Stimulated activated CD4-positive, alpha-beta T cell treated with anti-CD3 and anti-CD28 coated beads, TNF-alpha, amount 100 ng/mL, for 24 hours (primary cell): ENCODE measurements at regions not wholly inside any gene's neighbourhood (a gene's known extent, or its start where the extent isn't known, plus 50 kb on each side); places are given as distances from the start of the nearest gene placed in this dataset.
"Not testable (repeated sequence)": the region's sequence is repeated elsewhere in the genome, so short reads cannot be mapped to it uniquely, and the experiment has no call there.

Experiments
- DNase-seq, 3 experiments: peaks; one replicate each; pipeline ENCODE4 v3.0.0-alpha.2; 2020; ENCODE audit warnings: low read depth in 3 of 3

DNA sequence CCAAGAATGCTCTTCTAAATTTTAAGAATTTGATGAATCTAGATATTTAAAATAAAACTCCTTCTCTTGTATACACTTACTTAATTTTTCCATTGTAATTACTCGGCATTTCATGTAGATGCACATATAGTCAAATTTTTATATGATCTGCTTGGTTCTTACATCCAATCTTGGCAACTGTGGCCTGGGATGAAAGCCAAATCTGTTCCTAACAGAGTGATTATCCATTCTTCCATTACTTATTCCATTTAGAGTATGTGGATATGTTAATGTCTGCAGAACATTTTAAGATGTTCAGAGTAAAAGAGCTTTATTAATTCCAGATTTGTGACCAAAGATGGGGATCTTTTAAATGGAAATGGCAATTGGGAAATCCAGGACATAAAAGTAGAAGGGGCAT, 144.1 kb upstream of the PDE7B start:
- DNase-seq = no peak

DNA sequence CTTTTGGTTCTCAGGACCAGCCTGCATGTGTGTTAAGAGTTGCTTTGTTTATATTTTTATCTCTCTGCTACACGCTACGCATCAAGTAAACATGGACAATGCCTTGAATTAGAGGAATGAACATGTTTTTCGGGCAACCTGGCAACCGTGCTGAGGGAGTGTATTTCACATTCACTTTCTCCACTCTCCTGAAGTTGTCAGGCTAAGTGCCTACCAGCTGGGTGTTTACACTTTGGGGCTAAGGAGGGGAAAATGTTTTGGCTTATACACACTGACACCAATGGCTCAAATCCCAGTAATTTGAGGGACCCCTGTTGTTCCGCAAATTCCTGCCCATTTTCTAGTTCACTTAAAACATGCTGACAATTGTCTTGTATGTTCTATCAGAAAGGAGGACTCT, 141.5 kb upstream of the PDE7B start:
- DNase-seq = no peak

DNA sequence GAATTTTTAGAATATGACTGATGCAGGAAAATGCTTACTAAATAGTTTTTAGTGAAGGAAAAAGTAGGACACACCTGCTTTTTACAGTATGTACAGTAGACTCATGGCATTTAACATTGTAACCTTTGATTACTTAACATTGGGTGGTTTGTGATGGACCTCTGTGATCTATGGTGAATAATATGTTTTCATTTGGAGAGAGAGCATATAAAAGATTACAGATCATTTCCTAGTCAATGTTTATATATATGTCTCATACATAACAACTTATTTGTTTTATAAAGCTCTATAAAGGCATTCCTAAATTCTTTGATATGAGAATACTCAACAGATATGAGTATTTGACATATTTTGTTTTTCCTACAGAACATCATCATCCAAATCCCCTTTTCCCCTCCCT, 129.3 kb upstream of the PDE7B start:
- DNase-seq = no peak

DNA sequence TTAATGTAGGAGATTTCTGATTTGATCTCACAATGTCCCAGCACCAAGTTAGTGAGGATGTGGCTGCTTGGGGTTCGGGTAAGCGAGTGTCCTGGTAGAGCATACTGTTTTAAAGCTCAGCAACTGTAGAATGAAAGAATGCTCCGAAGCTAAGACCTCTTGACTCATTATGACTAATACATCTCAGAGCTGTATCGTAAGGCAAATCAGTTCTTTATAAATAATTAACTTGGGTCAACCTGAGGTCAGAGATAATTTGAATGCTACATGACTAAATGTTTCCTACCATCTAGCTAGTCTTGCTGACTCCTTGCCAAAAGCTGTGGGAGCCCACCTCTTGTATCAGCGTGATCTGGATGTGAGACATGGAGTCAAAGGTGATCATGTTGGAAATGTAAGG, 128.8 kb upstream of the PDE7B start:
- DNase-seq = peak in 1 of 3 experiments; percentile 12

DNA sequence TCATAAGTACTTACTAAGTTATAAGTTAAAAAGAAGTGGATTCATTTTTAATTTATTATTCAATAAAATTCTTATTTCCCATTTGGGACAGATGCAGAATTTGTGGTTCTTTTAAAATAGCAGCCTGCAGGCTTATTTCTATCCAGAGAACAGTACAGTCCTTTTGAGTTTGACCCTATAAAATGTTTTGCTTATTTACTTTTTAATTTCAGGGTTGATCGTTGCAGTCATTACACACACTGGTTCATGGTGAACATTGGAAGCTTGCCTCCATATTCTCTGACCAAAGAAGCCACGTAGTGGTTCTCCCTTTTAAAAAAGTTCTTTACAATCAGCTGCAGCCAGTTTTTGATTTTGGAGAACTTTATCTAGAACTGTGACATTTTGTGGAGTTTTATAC, 122.9 kb upstream of the PDE7B start:
- DNase-seq = no peak

DNA sequence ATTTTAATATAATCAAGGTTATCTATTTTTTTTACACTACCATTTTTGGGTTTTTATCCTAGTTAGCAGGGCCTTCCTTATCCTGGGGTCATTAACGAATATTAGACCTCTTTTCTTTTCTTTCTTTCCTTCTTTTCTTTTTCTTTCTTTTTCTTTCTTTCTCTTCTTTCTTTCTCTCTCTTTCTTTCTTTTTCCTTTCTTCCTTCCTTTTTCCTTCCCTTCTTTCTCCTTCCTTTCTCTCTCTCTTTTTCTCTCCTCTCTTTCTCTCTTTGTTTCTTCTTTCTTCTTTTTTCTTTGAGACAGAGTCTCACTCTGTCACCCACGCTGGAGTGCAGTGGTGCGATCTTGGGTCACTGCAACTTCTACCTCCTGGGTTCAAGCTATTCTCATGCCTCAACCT, 120.4 kb upstream of the PDE7B start:
- no peak for DNase-seq

DNA sequence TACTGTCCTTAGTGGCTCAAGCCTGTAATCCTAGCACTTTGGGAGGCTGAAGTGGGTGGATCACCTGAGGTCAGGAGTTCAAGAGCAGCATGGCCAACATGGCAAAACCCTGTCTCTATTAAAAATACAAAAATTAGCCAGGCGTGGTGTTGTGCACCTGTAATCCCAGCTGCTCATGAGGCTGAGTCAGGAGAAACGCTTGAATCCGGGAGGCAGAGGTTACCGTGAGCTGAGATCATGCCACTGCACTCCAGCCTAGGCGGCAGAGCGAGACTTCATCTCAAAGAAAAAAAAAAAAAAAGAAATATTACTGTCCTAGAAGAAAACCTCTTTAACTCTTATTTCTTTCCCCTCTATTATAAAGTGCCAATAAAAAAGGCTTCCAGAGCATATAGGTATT, 115.2 kb upstream of the PDE7B start:
- DNase-seq = not testable (repeated sequence)

DNA sequence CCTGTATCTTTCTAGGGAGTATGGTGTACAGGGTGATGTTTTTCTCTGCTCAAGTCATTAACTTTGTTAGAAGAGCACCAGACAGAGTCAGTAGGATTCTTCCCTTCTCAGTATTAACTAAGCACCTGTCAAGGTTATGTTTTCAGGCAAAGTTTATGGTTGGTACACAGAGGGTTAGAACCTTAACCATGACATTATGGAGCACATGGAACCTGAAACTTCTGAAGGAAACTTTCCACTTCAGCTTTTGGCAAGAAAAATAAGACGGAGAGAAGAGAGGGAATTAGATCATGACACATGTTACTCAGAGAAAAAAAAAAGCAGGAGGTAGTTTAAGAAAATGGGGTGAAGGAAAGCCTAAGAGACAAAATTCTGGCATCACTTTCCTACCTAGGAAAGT, 112.9 kb upstream of the PDE7B start:
- no peak for DNase-seq

DNA sequence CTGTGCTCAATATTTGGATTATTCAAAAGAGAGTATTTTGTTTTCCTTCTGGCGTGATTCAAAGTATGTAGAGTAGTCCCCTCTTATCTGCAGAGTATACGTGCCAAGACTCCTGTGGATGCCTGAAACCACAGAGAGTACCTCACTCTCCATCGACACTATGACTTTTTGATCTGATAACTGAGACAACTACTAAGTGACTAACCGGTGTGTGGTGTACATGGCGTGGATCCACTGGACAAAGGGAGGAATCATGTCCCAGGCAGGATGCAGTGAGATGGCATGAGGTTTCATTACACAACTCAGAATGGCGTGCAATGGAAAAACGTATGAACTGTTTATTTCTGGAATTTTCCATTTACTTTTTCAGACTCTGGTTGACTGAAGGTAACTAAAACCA, 112.2 kb upstream of the PDE7B start:
- DNase-seq = no peak

DNA sequence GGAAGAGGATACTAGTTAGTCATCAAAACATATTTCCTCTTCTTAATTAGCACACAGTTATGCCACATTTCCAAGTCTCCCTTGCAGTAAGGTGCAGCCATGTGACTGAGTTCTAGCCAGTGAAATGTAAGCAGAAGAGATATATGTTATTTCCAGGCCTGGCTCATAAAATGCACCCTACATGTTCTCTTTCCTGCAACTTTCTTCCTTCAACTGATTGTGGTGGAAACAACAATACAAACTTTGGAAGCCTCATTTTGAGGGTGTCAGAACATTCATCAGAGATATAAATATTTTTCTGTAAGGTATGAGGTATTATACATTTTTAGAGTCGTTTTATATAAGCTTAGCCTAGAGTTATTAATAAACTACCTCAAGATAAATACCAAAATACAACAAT, 110.9 kb upstream of the PDE7B start:
- no peak for DNase-seq

DNA sequence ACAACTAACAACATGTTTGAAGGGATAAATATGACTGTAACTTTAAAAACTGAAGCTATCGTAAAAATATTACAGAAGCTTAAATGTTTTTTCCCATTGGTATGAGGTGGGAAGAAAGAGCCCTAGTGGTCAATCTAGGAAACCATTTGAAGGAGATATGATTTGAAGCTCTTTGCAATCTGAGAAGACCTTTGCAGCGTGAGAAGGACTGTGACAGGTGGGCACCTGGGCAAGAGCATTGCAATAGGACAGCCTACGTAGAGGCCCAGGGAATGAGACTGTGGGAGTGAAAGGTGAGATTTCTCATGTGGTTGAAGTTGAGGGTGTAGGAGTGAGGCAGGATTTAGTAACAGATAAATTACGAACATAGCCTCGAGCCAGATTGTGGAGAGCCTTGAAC, 108.0 kb upstream of the PDE7B start:
- DNase-seq = no peak

DNA sequence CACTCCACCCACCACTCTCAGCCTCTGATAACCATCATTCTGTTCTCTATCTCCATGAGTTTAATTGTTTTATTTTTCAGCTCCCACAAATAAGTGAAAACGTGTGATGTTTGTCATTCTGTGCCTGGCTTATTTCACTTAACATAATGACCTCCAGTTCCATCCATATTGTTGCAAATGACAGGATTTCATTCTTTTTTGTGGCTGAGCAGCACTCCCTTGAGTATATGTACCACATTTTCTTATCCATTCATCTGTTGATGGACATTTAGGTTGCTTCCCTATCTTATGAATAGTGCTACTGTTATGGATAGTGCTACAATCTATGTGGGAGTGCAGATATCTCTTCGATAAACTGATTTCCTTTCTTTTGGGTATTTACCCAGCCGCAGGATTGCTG, 103.3 kb upstream of the PDE7B start:
- no peak for DNase-seq

DNA sequence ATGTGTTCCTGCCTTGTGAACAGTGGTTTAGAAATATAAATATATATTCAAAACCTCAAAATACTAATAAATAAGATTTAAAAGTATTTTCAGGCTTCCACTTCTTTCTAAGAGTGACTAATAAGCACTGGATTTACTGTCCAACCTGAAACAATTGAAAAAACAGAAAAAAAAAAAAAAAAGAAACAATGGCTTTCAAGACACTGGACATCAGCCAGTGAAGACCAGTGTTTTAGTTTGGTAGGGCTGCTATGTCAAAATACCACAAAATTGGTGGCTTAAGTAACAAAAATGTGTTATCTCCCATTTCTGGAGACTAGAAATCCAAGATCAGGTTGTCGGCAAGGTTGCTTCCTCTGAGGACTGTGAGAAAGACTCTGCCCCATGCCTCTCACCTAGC, 101.4 kb upstream of the PDE7B start:
- DNase-seq = no peak

DNA sequence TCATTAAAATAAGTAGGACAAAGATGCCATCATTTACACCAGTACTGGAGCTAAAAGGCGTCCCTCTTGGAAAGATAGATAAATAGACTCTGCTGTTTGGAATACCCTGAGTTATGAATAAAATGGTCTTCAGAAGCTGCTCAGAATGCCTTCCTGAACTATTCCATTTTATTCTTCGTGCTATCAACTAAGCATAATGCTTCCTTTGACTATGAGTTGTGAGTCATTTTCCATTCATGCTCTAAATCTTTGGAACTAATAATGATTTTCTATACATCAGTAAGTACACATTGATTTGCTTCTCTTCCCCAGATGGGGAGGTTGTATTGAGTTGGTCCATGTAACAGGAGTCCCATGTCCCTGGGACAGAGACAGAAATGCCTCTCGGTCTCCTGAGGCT, 98.3 kb upstream of the PDE7B start:
- no peak for DNase-seq

DNA sequence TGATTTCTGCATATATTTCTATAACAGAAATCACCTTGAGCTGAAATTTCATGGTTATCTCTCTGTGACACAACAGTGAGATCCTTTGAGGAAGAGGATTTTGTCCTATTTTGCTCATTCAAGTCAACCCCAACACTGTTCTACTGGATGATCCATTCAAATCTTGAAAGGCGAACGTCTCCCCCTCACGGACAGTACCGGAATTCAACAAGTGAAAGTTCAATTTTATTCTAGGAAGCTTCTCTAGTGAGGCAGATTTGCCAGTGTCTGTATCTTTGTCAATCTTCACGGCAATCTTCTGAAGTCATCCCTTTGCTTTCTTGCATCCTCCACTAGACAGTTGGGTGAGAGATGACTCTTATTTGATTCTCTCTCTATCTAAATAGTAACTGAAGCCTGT, 91.7 kb upstream of the PDE7B start:
- no peak for DNase-seq

DNA sequence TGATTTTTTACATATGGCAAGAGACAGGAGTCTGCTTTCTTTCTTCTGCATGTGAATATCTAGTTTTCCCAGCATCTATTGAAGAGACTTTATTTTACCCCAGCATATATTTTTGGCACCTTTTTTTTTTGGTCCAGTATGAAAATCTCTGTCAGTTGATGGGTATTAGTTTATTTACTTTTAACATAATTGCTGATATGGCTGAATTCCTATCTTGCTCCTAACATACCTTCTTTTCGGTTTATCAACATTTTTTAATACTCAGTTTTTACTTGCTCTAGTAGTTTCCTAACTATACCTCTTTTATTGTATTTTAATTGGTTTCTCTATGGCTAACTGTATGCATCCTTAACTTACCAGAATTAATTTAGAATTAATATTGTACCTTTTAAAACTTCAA, 77.5 kb upstream of the PDE7B start:
- DNase-seq = no peak

DNA sequence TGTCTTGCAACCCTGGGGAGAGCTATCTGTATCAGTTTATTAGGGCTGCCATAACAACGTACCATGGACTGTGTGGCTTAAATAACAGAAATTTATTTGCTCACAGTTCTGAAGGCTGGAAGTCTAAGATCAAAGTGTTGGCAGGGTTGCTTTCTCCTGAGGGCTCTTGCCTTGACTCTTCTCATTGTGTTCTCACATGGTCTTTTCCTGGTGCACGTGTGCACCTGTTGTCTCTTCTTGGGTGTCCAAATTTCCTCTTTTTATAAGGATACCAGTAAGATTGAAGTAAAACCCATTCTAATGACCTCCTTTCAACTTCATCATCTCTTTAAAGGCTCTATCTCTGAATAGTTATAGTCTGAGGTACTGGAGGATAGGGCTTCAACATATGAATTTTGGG, 72.3 kb upstream of the PDE7B start:
- DNase-seq = no peak

DNA sequence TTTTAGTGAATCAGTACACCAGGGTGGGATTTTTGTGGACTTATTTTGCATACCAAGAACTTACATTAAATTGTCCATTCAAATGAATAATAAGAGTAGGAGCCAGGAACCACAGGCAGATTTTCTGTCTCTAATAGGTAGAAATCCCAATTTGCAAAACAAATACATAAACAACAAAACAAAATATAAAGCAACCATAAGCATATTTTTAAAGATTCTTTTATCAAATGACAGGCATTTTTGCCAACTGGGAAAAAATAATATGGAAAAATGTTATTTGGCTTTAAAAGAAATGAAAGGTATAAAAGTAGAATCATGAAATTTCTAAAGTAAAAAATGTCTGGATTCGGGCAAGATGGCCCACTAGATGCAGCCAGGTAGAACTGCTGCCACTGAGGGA, 71.2 kb upstream of the PDE7B start:
- DNase-seq = no peak

DNA sequence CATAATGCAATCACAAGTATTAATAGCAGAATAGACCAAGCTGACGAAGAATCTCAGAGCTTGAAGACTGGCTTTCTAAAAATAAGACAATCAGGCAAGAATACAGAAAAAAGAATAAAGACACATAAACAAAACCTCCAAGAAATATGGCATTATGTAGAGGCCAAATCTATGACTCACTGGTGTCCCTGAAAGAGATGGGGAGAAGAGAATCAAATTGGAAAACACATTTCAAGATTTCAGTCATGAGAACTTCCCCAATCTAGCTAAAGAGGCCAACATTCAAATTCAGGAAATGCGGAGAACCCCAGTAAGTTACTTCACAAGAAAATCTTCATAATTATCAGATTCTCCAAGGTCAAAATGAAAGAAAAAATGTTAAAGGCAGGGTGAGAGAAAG, 69.0 kb upstream of the PDE7B start:
- no peak for DNase-seq

DNA sequence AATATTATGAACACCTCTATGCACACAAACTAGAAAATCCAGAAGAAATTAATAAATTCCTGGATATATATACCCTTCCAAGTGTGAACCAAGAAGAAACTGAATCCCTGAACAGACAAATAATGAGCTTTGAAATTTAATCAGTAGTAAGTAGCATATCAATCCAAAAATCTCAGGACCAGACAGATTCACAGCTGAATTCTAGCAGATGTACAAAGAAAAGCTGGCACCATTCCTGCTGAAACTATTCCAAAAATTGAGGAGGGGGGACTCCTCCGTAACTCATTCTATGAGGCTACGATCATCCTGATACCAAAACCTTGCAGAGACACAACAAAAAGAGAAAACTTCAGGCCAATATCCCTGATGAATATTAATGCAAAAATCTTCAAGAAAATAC, 67.0 kb upstream of the PDE7B start:
- DNase-seq = no peak

DNA sequence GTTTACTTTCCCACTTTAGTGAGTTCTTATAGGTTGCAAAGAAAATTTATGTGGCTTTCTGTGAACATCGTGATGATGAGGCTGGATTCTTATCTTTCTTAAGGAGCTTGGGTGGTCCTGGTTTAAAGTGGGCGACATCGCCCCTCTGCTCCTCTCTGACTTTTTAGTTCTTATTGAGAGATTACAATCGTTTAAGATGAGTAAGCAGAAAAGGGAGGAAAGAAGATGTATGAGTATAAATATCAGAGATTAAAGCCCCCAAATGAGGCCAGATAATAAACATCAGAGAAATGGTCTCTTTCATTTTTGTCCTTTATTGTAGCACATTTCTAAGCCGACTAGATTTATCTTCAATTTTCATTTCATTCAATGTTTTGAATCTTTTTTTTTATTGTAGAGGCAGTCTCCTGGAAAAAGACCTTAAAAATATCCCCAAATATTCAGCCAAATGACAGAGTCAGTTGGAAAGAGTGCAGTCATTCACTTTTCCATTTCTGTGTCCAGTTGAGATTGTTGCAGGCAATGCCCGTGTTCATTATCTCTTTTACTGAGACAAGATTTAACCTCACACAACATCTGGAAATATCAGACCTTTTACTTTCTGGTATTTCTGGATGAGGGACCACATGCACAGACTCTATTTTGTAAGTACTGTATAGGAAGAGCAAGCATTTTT, 62.0 kb upstream of the PDE7B start:
- no peak for DNase-seq

DNA sequence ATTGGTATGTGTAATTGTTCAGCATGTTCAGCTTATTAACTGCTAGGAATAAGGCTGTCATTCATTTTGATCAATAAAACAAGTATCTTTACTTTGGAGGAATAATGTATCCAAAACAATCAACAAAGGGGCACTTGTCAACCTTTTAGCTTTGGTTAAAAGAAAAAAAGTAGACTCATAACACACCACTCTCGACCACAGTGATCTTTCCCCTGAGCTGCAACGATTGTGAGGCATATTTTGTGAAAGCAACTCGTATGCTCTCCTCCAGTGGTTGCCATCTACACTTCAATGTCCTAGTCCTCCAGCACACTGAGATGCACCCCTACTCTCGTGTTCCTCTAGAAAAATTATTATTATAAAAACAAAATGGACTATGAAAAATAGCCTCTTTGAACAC, 60.1 kb upstream of the PDE7B start:
- DNase-seq = no peak

DNA sequence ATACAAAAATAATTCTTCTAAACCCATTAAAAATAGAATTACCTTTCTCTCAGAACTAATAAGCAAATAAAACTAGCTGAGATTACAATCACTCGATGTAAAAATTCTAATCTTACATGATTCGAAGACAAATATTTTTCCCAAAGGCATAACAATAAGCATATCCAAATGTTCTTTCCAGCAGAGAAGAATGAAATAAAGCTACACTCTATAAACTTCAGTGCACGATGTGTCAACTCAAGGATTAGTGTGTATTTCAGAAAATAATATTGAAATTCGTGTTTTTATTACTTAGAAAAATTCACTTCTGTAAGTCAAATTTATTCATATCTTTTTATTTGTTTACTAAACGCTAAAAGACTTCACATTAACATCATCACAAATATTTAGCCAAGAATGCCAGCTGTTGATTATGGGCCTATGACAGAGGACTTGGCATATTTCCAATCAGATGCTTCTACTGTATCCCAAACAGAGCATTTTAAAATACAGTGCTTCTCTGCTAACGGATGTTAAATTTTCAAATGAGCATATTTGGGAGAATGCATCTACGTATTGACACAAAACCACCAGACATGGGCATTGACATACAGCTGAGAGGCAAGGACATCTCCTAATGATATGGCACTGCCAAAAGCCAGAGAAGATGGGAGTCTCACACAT, 54.7 kb upstream of the PDE7B start:
- no peak for DNase-seq

DNA sequence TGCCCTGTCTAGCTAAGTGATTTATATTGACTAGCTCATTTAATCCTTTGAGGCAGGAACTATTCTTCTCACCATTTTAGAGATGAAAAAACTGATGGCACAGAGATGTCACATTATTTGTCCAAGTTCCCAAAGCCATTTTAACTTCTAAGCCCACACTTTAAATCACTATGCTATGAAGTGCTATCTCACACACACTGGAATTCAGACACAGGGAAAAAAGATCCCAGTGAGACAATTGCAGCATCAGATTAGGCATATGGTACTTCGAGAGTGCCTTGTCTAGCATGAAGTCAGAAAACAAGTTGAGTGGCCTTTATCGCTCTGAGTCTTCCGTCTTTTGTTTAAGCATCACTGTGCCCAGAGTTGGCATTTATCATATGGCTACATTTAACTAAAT, 54.1 kb upstream of the PDE7B start:
- DNase-seq = no peak
